Prostate gland (tissue), 2 donors: ENCODE measurements at regions not wholly inside any gene's neighbourhood (a gene's known extent, or its start where the extent isn't known, plus 50 kb on each side); places are given as distances from the start of the nearest gene placed in this dataset.

ENCODE experiments used
- DNase-seq: peaks from one replicate; pipeline ENCODE4 v3.0.0-alpha.2; 2019; ENCODE audit warnings: low spot score
- H3K27ac ChIP-seq, 2 donors: fragments of 200-600 bp; sonication (generic); 2 replicates each; pipeline ENCODE4 v1.5.1; 2017 to 2019
- H3K27me3 ChIP-seq: fragments of 200-600 bp; sonication (generic); replicated peaks from 2 replicates; pipeline ENCODE4 v1.5.1; 2019; ENCODE audit not compliant: insufficient read depth
- H3K36me3 ChIP-seq, 2 donors: fragments of 200-600 bp; sonication (generic); 1 replicate in 1 of 2; 2 replicates in 1 of 2; pipeline versions ENCODE4 v1.5.1 to v1.8.1; 2017 to 2019
- H3K4me1 ChIP-seq: fragments of 200-600 bp; sonication (generic); replicated peaks from 2 replicates; pipeline ENCODE4 v1.5.1; 2019
- H3K4me3 ChIP-seq, 2 donors: fragments of 200-600 bp; sonication (generic); 2 replicates each; pipeline ENCODE4 v1.5.1; 2017 to 2019
- H3K9me3 ChIP-seq: fragments of 200-600 bp; sonication (generic); 2 replicates; pipeline ENCODE4 v1.5.1; 2017
- POLR2A ChIP-seq: fragments of 450-650 bp; IDR thresholded peaks from one replicate; pipeline ENCODE4 v1.6.1; 2016; ENCODE audit warnings: antibody characterized with exemption, mild to moderate bottlenecking
- POLR2AphosphoS5 ChIP-seq: sonication (generic); formaldehyde crosslinking; IDR thresholded peaks from one replicate; pipeline ENCODE4 v1.6.1; 2017; ENCODE audit warnings: antibody characterized with exemption
- WGBS: methylation state at CpG from one replicate; pipeline ENCODE4 v1.1.5; 2018; 5-methylcytosine and 5-hydroxymethylcytosine counted together
- intact Hi-C: fragments of 100-400 bp; cut with DNase I; formaldehyde crosslinking; loops from one replicate; pipeline ENCODE4 v1.14.2; 2022
- TF ChIP-seq, protein P1 (sequence below), 4 experiments: fragments of 200-600 bp in 2 of 4; fragments of 450-650 bp in 2 of 4; sonication (generic) in 2 of 4; IDR thresholded peaks; 1 replicate in 3 of 4; 2 replicates in 1 of 4; pipeline ENCODE4 v1.5.1; 2016 to 2019; ENCODE audit warnings: antibody characterized with exemption in 4 of 4, mild to moderate bottlenecking in 2 of 4, moderate library complexity in 2 of 4

DNA sequence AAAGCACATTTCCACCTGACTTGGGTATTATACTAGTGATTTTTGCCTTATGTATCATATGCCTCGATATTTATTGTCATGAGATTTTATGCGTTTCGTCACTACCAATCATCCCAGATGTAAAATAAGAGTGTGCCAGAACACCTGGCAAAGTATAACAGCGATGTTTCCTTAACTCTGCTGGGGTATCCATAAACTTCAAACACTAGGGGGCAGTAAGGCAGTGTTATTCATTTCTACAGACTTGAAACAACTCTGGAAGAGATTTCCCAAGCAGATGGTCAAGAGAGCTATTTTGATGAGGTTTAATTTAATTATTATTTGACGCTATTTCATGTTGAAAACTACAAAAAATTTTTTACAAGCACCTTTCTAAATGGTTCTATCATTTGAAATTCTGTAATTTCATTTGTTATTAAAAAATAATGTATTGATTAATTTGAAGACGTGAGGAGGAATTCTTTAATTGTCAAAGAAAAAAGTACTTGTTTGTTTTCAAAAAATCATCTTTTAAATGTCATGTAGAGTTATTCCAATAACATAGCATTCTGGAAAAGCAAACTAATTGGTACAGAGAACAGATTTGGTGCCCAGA lies 388.5 kb upstream of the CTNND2 start:
- no peaks in the 10 kb centered on the region for H3K4me1 ChIP-seq
- TF ChIP-seq POLR2AphosphoS5 (no peak), POLR2A (no peak)
- TF ChIP-seq, protein P1, sequence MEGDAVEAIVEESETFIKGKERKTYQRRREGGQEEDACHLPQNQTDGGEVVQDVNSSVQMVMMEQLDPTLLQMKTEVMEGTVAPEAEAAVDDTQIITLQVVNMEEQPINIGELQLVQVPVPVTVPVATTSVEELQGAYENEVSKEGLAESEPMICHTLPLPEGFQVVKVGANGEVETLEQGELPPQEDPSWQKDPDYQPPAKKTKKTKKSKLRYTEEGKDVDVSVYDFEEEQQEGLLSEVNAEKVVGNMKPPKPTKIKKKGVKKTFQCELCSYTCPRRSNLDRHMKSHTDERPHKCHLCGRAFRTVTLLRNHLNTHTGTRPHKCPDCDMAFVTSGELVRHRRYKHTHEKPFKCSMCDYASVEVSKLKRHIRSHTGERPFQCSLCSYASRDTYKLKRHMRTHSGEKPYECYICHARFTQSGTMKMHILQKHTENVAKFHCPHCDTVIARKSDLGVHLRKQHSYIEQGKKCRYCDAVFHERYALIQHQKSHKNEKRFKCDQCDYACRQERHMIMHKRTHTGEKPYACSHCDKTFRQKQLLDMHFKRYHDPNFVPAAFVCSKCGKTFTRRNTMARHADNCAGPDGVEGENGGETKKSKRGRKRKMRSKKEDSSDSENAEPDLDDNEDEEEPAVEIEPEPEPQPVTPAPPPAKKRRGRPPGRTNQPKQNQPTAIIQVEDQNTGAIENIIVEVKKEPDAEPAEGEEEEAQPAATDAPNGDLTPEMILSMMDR (IDR thresholded peaks at IDR 0.05) = no peak
- H3K9me3 ChIP-seq = no peaks in the 10 kb centered on the region
- H3K27me3 ChIP-seq = no peaks in the 10 kb centered on the region
- H3K4me3 ChIP-seq = no peak overlapping the region
- H3K36me3 ChIP-seq = no peaks in the 10 kb centered on the region
- H3K27ac ChIP-seq = no peak overlapping the region
- 29% methylated on average over 6 of the region's 6 CpGs for WGBS
- DNase-seq = no peak
- intact Hi-C loops = no loop called here

DNA sequence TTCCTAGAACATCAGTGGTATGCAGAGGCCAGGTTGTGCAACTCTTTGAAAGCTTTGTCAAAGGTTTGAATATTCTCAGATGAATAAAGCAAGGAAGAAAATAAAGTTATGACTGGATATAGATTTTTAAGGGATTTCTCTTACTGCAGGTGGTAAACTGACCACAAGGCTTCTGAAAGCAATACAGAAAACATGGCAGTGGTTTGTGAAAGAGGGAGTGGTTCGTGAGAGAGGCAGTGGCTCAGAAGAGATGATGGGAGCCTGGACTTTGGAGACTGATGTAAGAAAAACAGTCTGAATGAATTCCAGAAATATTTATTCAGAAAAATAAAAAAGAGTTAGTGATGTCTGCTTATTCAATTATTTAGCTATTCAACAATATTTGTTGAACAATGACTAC lies 380.4 kb upstream of the CTNND2 start:
- intact Hi-C loops = no loop called here
- 83% methylated on average over 1 of the region's 1 CpG for WGBS
- H3K27ac ChIP-seq = no peak overlapping the region

DNA sequence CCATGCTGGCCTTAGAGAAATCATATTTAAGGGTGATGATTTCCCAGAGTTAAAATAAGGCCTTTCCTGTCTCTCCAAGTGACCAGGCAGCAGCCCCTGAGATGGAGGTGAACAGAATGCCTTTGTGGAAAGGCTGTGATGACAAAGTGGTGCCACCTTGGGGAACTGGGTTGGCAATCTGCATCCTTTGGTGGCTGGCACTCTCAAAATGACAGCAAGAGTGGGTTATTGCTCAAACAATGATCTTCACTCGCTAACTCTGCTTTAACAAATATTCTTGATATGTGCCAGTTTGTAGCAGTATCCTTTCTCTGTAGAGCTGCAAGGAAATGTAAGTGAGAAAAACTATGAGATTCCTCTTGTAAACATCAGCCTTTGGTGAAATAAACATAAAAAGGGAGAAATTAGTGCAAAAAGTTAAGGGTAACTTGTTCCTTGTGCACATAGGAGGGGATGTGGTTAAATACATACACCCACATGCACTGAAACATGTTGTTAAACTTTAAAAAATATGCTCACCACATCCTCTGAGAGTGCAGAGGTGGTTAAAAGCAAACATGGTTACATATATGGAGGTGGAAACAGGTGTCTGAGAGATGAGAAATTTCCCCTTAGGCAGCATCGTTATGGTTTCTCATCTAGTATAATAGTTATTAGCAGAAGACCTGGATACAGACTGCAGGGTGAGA lies 373.4 kb upstream of the CTNND2 start:
- Histone ChIP-seq H3K4me3 (no peak overlapping the region), H3K27me3 (no peaks in the 10 kb centered on the region), H3K36me3 (no peaks in the 10 kb centered on the region), H3K27ac (no peak overlapping the region), H3K9me3 (no peaks in the 10 kb centered on the region), H3K4me1 (no peaks in the 10 kb centered on the region)
- DNase-seq = no peak
- WGBS = 80% methylated on average over 2 of the region's 2 CpGs
- intact Hi-C loops = no loop called here
- TF ChIP-seq POLR2A (no peak), POLR2AphosphoS5 (no peak)
- TF ChIP-seq, protein P1 (IDR thresholded peaks at IDR 0.05) = no peak

More for the DNA sequence above, 380.4 kb upstream of the CTNND2 start:
- H3K9me3 ChIP-seq = no peaks in the 10 kb centered on the region
- no peaks in the 10 kb centered on the region for H3K36me3 ChIP-seq
- H3K27me3 ChIP-seq = no peaks in the 10 kb centered on the region
- H3K4me3 ChIP-seq = no peak overlapping the region
- no peaks in the 10 kb centered on the region for H3K4me1 ChIP-seq
- DNase-seq = no peak
- TF ChIP-seq POLR2A (no peak), POLR2AphosphoS5 (no peak)
- TF ChIP-seq, protein P1 (IDR thresholded peaks at IDR 0.05) = no peak

DNA sequence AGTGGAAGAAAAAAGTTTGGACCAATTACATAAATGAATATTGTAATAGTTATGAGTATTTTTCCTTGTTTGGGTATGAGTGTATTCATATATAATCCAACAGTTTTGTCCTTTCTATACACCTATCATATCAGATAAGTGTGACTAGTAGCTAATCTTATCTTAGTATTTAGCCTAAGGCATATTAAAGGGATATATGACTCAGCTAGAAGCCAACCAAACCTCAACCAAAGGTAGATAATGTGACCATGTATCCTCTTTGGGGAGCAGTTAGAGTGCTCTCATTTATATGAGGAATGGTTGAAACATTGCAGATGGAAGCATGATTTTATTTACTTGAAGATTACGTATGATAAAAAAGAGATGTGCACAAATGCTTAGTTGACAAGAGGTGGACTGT lies 370.0 kb upstream of the CTNND2 start:
- Histone ChIP-seq H3K9me3 (no peaks in the 10 kb centered on the region), H3K4me3 (no peak overlapping the region), H3K36me3 (no peaks in the 10 kb centered on the region), H3K4me1 (no peaks in the 10 kb centered on the region), H3K27ac (no peak overlapping the region), H3K27me3 (no peaks in the 10 kb centered on the region)
- intact Hi-C loops = no loop called here
- 70% methylated on average over 1 of the region's 1 CpG for WGBS
- DNase-seq = no peak
- TF ChIP-seq POLR2AphosphoS5 (no peak), POLR2A (no peak)
- TF ChIP-seq, protein P1 (IDR thresholded peaks at IDR 0.05) = no peak

DNA sequence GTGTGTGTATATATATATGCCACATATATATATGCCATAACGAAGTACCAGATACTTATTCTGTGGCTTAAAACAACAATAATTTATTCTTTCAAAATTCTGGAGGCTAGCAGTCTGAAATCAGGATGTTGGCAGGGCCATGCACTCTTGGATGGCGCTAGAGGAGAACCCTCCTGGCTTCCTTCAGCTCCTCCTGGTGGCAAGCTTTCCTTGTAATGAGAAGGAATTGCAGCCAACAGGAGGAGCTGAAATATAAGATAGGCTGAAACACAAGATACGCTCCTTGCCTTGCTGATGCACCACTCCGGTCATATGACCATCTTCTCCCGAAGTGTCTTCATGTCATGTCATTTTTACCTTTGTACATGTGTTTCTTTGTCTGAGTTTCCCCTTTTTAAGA lies 368.1 kb upstream of the CTNND2 start:
- whole genome bisulfite sequencing = 71% methylated on average over 5 of the region's 5 CpGs
- no peaks in the 10 kb centered on the region for H3K27me3 ChIP-seq

More for the DNA sequence above, 368.1 kb upstream of the CTNND2 start:
- intact Hi-C loops = no loop called here
- no peak for DNase-seq
- Histone ChIP-seq H3K4me3 (no peak overlapping the region), H3K9me3 (no peaks in the 10 kb centered on the region), H3K27ac (no peak overlapping the region), H3K36me3 (no peaks in the 10 kb centered on the region), H3K4me1 (no peaks in the 10 kb centered on the region)
- TF ChIP-seq POLR2AphosphoS5 = no peak
- no peak for TF ChIP-seq POLR2A
- TF ChIP-seq, protein P1 (IDR thresholded peaks at IDR 0.05) = no peak
